ENCODE measurements at regions not wholly inside any gene's neighbourhood (a gene's known extent, or its start where the extent isn't known, plus 50 kb on each side); places are given as distances from the start of the nearest gene placed in this dataset.
"Not testable (repeated sequence)": the region's sequence is repeated elsewhere in the genome, so short reads cannot be mapped to it uniquely, and the experiment has no call there.

DNA sequence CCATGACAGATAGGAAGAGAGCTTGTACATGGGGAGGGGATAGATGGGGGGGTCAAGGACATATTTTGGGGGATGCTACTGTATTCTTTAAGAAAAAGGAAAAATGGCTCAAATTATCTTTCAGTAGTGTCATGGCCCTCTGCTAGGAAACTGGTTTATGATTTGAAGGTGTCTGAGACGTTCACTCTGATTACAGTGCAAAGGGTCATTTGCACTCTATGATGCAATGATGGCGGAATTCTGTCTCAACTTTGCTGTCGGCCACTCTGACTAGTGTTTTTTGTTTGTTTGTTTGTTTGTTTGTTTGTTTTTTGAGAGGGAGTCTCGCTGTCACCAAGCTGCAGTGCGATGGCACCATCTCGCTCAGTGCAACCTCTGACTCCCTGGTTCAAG, 180.0 kb downstream of the SOX4 start:
- DNase-seq = no peak

DNA sequence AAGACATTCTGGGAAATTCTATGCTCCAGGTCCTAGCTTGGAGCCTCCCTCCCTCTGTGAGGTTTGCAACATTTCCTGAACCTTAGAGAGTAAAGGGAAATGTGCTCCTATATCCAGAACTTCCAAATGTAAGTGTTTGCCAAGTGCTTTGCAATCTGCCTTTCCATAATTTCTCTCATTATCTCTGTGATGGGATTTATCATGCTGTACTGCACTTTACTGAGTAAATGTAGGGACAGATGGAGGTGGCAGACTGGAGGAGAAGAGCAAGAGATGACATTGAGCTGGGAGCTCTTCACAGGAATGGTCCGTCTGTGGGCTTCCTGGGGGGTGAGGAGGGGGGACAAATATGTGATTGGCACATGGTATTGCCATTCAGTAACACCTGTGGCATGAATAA, 184.3 kb downstream of the SOX4 start:
- no peak for DNase-seq

DNA sequence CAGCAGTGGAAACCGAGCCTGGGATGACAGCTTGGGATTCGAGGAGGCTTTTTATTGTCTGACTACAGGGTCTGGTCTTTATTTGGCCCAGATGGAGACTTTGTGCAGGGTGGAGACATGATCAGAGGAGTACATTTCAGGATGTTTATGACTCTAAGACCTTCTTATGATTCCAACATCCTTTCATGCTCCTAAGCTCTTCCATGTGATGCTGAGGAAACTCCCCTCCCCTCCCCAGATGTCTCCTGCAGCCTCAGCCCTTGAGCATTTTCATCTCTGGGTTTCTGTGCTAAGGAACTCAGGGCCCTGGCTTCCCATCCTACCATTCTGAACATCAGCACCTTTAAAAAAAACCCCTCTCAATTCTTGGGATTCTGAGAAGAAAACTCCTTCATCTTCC, 186.6 kb downstream of the SOX4 start:
- DNase-seq = no peak

DNA sequence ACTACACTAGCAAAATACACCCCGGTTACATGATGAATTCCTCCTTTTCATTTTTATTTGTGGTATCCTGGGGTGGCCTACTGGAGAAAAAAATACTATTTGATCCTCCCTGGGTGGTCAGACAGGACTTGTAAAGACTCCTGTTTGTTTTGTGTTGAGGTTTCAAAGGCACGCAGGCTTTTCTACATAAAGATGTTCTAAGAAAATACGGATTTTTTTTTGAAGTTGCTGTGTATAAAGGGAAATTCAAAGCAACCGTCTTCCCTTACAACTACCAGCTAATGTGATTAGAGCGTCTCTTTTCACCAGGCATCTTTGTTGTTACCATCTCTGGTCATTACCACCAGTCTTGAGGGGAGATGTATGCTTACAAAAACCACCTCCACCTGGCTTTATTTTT, 187.1 kb downstream of the SOX4 start:
- no peak for DNase-seq

DNA sequence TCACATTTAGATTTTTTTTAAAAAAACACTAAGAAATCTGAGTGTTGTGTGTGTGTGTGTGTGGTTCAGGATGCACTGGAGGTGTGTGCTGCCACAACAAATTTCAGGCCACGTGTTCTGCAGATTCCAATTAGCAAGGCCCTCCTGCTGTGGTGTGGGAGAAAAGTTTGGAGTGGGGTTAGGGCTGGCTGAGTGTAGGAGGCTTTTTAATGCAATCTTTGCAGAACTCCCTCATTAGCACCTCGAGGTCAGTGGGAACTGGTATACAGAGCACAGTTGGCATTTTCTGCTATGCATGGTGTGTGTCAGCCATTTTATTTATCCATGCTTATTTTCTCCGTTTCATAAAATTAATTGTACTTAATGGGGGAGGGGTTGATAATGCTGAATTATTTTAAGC, 187.6 kb downstream of the SOX4 start:
- no peak for DNase-seq

DNA sequence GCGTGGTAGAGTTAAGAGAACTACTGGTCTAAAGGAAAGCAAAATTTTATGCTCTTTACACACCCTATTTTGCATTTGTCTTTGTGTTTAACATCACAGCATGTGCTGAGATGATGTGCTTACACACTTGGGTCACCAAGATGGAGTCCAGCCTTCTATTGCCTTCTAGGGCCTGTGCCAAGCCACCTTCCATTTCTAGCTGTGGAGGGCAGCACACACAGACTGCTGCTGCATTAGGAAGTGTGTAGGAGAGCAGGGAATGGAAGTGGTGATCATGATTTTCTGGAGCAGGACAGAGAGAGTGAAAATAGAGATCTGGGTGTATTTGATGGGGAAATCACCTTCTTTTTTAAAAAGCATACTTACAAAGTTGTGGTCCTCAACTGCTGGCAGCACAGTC, 191.6 kb downstream of the SOX4 start:
- no peak for DNase-seq

DNA sequence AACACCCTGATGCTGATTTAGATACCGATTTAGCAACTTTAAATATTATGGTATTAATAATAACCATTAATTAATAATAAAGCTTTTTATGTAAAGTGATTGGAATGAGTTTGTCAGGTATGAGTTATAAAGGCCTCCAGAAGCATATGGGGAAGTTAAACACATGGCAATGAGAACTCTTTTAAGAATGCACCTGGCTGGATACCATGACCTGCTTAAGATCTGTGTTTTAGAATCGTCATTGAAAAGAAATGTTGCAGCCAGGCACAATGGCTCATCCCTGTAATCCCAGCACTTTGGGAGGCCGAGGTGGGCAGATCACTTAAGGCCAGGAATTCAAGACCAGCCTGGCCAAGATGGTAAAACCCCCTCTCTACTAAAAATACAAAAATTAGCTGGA, 197.5 kb downstream of the SOX4 start:
- DNase-seq = no peak

DNA sequence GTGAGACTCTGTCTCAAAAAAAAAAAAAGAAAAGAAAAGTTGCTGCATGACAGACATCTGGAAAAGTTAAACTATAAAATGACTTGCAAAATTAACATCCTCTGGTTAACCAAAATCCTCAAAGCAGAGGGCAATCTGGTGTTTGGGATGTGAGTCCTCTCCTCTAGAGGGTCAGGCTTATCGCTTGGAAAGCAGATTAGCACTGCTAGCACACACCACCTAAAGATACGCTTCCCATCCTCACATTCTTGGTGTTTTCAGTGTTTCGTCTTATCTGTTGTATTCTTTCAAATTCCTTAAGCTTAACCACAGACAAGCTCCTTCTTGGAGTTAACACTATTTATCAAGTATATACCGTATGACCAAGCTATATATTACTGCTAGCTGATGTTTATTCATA, 198.0 kb downstream of the SOX4 start:
- no peak for DNase-seq

DNA sequence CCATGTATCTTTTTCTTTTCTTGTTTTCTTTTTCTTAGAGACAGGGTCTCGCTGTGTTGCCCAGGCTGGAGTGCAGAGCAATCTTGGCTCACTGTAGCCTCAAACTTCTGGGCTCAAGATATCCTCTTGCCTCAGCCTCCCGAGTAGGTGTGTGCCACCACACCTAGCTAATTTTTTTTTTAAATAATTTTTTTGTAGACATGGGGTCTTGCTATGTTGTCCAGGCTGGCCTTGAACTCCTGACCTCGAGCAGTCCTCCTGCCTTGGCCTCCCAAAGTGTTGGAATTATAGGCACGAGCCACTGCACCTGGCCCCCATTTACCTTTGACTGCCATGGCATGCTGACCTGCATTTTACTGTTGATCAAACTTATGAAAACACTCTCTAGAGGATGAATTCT, 198.6 kb downstream of the SOX4 start:
- no peak for DNase-seq

DNA sequence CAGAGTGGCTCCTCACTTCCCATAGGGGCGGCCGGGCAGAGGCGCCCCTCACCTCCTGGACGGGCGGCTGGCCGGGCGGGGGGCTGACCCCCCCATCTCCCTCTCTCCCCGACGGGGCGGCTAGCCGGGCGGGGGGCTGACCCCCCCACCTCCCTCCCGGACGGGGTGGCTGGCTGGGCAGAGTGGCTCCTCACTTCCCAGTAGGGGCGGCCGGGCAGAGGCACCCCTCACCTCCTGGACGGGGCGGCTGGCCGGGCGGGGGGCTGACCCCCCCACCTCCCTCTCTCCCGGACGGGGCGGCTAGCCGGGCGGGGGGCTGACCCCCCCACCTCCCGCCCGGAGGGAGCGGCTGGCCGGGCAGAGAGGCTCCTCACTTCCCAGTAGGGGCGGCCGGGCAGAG, 203.4 kb downstream of the SOX4 start:
- DNase-seq = not testable (repeated sequence)

DNA sequence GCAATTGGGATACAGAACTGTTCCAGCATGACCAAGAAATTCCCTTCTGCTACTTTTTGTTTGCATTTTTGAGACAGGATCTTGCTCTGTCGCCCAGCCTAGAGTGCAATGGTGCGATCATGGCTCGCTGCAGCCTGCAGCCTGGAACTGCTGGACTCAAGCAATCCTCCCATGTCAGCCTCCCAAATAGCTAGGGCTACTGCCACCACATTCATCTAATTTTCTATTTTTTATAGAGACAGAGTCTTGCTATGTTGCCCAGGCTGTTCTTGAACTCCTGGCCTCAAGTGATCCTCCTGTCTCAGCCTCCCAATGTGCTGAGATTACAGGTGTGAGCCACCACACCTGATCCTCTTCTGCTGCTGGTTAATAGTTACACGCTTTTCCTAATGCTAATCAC, 204.9 kb downstream of the SOX4 start:
- DNase-seq = no peak

DNA sequence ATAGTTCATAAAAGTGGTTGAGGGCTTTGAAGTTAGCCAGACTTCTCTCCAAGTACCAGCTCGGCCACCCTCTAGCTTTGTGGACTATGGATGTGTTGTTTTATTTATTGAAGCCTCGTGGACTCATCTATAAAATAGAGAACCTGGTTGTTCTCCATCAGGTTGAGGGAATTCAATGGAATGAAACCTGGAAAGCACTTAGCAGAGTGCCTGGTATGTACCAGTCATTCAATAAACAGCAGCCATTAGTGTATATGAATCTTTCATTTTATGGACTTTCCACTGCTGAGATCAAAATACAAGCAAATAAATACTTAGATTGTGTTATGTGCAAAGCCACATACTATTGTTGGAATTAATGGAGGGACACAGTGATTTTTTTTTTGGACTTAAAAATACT, 206.8 kb downstream of the SOX4 start:
- no peak for DNase-seq

DNA sequence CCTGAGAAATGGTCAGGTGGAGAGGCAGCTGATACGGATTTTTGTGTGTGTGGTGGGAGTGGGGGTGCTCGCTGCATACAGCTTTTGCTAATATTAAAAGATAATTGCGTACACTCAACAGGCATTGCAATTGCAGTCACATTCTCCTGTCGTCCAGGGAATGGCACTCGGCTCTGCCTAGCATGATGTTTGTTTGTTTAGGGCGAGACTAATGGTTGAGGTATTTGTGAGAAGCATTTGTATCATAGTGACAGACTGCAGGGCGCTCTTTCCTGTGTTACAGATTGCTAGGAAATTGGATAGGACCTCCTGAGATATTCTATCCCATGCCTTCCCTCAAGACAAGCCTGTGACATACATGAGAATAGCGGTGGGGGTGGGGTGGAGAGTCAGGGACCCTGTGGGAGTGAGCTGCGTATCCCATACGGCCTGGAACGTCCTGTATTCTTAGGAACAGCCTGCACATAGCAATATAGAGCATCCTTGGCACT, 207.4 kb downstream of the SOX4 start:
- no peak for DNase-seq

DNA sequence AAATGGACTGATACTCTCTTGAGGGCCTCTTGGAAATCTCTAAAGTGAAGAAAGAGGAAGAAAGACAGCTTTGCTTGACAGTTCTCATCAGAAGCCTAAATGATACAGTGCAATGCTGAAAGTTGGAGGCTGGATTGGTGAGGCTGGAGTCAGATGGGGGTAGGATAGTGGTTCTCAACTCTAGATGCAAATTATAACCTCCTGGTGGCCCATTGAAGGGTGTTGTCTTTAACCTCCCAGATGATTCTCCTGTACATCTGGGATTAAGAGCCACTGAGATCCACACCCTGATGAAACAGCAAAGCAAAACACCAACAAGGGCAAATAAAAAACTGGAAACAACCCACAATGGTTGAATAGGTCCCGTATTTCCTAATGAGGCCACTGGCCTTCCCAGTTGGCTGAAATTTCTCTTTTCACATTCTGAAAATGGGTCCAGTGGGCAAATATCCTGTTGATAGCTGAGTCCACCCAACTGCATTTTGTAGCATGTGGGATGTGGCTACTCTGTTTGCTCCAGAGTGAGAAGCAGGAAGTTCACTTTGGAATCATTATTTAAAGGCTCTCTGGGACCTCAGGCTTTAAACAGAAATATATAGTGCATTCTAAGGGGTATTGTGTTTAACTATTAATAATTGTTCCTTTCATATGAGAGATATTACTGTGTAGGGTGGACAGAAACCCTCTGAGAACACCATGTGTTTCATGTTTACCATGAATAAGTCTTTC, 208.1 kb downstream of the SOX4 start:
- DNase-seq = no peak

DNA sequence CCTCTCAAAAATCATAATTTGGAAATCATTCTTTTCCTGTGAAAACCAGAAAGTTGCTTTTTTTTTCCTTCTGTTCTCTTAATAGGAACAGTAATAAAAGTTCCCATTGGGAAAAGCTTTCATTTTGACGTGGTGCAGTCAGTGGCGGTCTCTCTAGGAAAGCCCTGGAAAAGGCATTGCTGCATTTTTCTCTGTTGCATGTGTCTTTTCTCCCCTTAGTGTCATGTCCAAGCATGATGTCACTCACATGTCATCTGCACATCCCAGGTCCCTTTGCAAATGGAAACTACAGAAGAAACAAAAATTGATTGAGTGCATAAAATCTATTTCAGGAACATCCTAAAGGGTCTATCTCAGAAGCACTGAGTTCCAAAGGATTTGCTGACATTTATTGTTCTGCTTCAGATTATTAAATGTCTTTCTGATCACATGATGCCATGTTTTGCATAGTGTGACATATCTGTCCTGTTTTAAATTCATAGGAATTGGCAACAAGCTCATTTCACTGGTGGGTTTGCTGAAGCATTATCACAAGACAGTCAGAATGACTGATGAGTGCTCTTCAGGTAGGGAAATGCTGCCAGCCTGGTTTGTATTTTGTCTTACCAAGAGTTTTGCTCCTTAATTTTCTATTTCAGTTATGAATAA, 208.7 kb downstream of the SOX4 start:
- DNase-seq = no peak

DNA sequence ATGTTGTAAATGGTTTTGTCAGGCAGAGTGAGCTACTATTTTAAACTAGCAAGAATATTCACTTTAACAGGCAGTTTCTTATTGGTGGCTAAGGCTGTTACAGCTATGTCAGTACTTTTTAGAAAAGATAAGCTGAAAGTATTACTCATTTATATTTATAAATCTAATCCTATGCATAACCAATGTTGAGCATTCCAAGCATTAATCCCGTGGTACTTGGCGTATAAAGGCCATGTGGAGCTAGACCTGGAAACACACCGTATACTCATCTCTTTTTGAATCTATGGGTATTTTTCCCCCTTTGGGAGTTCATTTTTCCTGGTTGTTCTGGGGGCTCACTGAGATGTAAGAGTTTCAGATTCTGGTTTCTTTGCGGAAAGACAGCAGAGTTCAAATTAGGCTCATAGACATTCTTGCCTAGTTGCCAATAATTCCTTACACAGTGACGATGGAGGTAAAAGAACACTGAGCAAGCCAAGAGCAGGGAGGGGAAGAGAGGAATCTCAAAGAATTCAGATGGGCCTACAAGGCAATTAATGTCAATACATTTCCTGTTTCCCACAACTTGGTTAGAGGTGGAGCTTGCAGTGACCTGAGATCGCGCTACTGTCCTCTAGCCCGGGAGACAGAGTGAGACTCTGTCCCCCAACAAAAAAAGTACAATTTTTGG, 211.5 kb downstream of the SOX4 start:
- no peak for DNase-seq

DNA sequence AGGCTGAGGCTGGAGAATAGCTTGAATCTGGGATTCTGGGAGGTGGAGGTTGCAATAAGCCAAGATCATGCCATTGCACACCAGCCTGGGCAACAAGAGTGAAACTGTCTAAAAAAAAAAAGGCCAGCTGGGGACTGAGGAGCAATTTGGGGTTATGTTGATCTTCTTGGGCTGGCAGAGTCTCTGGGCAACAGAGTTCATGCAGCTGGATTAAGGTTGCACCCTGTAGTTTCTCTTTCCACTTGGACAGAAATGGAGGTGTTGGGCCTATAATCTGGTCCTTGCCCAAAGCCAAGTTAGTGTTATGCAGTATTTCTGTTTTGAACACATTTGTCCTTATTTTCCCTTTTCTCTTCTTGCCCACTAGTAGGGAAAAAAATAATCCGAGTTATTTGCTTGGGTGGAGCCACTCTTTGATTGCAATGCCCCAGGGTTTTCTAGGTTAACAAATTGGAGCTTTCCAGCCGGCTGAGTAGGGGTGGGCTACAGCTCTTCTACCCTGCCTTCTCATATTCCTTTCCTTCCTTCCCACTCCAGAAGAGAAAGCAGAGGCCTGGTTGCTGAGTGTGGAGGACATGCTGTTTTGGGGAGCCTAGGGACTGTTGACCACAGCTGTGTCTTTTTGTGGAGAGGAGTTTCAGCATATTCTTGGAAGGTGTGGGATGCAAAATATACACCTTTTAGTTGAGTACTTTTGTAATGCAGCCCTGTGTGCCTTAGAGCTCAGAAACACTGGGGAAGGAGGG, 213.9 kb downstream of the SOX4 start:
- no peak for DNase-seq

DNA sequence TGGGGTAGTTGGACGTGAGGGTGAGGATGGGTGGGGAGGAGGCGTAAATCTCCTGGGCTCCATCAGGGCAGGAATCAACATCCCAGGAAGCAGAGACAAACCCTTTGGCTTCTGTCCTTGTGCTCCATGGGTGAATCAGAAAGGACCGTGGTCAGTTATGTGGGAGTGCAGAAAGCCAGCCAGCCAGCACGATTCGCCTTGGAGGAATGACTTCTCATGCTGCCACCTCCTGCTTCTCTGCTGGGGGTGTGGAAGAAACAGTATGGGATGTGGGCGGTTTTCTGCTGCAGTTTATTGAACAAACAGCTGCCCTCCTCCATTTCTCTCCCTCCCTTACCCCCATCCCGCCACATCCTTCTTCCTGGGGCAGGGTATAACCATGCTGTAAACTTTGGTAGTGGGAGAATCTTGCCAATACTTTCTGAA, 214.5 kb downstream of the SOX4 start:
- DNase-seq = no peak

DNA sequence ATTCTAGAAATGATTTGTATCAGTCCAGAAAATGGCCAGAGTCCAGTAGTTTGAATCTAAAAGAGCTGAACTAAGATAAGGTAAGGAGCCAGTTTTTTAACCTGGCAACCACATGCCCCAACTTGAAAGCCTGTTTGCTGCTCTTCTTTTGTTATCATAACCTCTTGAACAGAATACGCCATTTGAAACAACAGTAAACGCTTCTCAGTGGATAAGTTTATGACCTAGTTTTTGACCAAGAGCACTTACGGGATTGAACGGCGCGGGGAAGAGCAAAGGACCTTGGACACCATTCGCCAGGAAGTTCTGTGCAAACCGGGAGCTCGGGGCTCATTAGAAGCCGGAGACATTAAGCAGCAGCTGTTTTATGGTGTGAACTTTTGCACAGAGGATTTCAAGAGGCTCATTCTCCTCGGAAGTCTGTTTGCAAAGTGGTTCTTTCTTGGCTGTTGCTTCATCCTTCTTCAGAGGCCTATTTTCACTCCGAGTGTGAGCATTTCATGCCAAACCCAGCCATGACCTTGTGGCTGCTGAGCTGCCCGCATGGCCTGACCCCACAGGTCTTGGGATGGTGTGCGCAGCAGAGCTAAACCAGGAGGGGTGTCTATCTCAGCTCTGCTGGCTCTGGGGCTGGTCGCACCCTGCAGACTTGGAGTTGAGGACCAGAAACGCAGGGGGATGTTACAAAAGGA, 215.1 kb downstream of the SOX4 start:
- no peak for DNase-seq

DNA sequence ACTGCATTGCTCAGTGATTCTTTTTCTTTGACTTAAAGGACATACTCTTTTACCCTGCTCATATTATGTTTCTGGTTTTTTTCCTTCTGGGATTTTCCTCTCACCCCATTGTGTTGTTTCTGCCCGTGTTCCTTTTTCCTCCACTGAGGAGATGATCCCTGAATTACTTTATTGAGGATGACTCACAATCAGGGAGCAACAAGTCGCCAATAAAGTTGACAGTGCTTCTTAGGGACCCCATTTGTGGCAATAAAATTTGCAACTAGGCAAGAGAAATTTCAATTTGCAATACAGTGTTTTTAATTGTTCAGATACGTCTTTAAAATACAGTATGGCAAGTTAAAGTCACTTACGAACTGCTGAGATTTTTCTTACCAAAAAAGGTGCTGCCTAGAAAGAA, 217.9 kb downstream of the SOX4 start:
- no peak for DNase-seq

DNA sequence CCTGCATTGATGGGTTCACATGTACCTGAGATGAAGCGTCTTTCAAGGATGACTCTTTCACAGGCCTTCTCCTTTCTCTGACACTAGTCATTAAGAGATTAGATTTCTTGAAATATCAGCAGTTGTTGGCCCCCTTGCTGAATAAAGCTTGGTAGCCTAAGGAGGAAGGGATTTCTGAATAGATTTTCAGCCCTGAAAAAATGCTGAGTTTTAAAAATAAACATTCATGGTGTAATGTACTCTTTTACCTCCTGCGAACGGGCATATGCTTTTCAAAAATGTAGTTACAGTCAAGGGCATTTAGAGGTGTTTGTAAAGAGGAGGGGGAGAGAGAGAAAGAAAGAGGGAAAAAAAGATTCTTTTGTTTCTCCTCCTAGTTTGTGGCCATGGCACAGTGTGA, 222.7 kb downstream of the SOX4 start:
- DNase-seq = no peak

DNA sequence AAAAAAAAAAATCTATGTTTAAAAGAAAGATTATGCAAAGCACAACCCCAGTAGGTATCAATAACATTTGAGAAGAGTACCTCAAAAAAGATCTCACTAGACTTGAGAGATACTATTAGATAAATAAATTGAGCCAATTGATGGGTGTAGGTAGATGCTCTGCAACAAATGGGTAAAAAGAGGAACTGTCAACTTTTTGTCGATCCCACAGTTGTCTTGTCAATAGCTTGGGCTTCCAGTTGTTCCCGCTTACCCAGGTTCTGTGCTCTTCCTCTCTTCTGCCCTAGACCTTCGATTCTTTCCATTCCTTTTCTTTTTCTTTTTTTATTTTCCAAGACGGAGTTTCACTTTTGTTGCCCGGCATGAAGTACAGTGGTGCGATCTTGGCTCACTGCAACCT, 226.9 kb downstream of the SOX4 start:
- DNase-seq = no peak

DNA sequence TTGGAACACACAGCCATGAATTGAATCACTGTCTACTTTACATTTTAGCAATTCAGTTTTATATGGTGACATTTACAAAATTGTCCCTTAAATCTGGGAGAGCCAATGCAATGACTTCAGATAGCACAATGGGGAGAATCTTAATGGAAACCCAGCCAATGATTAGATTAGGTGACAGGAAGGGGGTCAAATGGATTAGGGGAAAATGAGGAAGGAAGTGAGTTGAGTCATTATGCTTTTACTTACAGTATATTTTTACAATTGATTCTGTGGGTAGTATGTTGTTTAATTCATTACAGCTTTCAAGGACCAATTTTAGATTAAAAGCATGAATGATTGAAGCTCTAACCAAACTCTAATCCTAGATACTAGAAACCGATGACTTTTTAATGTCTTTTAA, 229.8 kb downstream of the SOX4 start:
- DNase-seq = no peak
